Testis (tissue), 2 donors: ENCODE measurements at regions not wholly inside any gene's neighbourhood (a gene's known extent, or its start where the extent isn't known, plus 50 kb on each side); places are given as distances from the start of the nearest gene placed in this dataset.

Experiments used
- POLR2A ChIP-seq: fragments of 450-650 bp; IDR thresholded peaks from one replicate; pipeline ENCODE4 v1.6.1; 2017; ENCODE audit warnings: antibody characterized with exemption, mild to moderate bottlenecking, moderate library complexity
- TF ChIP-seq, protein P1 (sequence below), 3 experiments: fragments of 450-650 bp in 2 of 3; fragments of 200-600 bp in 1 of 3; sonication (generic) in 1 of 3; IDR thresholded peaks; one replicate each; pipeline ENCODE4 v1.5.1; 2016 to 2019; ENCODE audit warnings: antibody characterized with exemption in 3 of 3, mild to moderate bottlenecking in 2 of 3, moderate library complexity in 1 of 3

GRCh38 chr16:35203636-35204035 lies 1744.2 kb downstream of the TP53TG3F start:
- TF ChIP-seq, protein P1, sequence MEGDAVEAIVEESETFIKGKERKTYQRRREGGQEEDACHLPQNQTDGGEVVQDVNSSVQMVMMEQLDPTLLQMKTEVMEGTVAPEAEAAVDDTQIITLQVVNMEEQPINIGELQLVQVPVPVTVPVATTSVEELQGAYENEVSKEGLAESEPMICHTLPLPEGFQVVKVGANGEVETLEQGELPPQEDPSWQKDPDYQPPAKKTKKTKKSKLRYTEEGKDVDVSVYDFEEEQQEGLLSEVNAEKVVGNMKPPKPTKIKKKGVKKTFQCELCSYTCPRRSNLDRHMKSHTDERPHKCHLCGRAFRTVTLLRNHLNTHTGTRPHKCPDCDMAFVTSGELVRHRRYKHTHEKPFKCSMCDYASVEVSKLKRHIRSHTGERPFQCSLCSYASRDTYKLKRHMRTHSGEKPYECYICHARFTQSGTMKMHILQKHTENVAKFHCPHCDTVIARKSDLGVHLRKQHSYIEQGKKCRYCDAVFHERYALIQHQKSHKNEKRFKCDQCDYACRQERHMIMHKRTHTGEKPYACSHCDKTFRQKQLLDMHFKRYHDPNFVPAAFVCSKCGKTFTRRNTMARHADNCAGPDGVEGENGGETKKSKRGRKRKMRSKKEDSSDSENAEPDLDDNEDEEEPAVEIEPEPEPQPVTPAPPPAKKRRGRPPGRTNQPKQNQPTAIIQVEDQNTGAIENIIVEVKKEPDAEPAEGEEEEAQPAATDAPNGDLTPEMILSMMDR (IDR thresholded peaks at IDR 0.05): no peak
- TF ChIP-seq POLR2A: no peak
